ENCODE measurements at regions not wholly inside any gene's neighbourhood (a gene's known extent, or its start where the extent isn't known, plus 50 kb on each side); places are given as distances from the start of the nearest gene placed in this dataset.

GRCh38 chr1:244237445-244237844 is 186.4 kb downstream of the ZBTB18 start:
- TF ChIP-seq EZH2 (IDR thresholded peaks at IDR 0.05) (no peak), EZH2phosphoT487 (IDR thresholded peaks at IDR 0.05) (no peak), CTCF (IDR thresholded peaks at IDR 0.05) (no peak)

Data from neural progenitor cell (in vitro differentiated cells).